Fibroblast of villous mesenchyme (primary cell): ENCODE measurements at regions not wholly inside any gene's neighbourhood (a gene's known extent, or its start where the extent isn't known, plus 50 kb on each side); places are given as distances from the start of the nearest gene placed in this dataset.
A peak's percentile ranks its signal among the peaks of the same experiment; 100 is the strongest.

Experiments
- DNase-seq: peaks from one replicate; pipeline ENCODE4 v3.0.0-alpha.2; 2010; ENCODE audit warnings: low read depth
- H3K4me3 ChIP-seq: 2 replicates; pipeline ENCODE4 v1.5.1; 2011; ENCODE audit warnings: low read depth, mild to moderate bottlenecking, low read length
- TF ChIP-seq, protein P1 (sequence below): IDR thresholded peaks from 2 replicates; pipeline ENCODE4 v1.5.1; 2012; ENCODE audit warnings: low read depth, mild to moderate bottlenecking, low read length; ENCODE audit not compliant: insufficient read depth

DNA sequence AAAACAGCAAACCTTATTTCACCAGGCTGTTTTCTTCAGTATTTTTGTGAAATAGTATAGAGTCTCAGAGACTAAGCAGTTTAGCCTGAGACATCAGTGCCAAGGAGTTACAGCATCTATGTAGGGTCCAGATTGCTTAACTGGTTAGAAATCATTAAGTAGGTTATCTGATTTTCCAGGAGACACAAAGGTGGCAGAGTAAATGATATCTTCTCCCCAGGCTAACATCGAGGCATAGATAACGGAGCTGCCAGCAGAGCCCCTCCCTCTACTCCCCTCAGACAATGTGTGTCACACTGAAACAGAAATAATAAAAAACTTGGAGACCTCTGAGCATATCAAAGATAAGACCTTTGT, 473.0 kb upstream of the CITED2 start:
- H3K4me3 ChIP-seq: no peak overlapping the region
- DNase-seq: no peak
- TF ChIP-seq, protein P1, sequence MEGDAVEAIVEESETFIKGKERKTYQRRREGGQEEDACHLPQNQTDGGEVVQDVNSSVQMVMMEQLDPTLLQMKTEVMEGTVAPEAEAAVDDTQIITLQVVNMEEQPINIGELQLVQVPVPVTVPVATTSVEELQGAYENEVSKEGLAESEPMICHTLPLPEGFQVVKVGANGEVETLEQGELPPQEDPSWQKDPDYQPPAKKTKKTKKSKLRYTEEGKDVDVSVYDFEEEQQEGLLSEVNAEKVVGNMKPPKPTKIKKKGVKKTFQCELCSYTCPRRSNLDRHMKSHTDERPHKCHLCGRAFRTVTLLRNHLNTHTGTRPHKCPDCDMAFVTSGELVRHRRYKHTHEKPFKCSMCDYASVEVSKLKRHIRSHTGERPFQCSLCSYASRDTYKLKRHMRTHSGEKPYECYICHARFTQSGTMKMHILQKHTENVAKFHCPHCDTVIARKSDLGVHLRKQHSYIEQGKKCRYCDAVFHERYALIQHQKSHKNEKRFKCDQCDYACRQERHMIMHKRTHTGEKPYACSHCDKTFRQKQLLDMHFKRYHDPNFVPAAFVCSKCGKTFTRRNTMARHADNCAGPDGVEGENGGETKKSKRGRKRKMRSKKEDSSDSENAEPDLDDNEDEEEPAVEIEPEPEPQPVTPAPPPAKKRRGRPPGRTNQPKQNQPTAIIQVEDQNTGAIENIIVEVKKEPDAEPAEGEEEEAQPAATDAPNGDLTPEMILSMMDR: no peak

DNA sequence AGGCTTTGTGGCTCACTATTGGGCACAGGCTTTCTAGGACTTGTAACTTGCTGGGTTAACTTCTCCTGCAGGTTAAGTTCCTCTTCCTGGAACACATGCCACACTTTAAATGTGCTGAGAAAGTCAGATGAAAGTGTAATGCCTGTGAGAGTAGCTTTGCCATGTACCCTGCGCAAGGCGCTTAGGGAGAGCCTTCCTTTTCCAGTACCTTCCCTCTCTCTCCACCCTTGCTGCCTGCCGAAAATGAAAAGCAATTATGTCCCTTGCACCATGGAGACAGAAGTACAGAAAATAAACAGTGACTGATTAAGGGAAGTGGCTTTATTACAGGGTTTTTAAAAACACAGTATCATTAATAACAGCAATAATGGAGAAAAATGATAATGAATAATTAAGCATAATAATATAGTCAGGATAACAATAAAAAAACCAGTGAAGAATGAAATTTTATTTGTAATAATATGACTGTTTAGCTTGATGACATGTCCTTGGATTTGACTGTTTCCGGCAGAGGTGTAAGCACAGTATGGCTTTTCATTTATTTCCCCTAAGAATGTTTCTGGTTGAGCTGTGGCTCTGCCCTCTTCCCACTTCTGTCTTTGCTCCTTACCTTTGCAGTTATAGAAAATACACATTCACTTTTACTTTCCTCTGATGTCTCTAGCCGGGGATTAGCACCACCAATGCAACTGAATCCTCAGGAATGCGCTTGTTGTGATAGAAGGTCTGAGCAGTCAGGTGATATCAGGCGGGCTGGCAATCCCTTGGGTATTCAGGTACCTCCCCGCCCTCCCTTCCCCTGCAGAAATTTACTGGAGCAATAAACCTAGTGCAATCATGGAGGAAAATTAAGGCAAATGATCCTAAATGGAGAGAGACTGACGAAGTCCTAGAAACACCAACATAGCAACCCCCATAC, 472.3 kb upstream of the CITED2 start:
- no peak for DNase-seq
- no peak overlapping the region for H3K4me3 ChIP-seq
- TF ChIP-seq, protein P1: no peak

DNA sequence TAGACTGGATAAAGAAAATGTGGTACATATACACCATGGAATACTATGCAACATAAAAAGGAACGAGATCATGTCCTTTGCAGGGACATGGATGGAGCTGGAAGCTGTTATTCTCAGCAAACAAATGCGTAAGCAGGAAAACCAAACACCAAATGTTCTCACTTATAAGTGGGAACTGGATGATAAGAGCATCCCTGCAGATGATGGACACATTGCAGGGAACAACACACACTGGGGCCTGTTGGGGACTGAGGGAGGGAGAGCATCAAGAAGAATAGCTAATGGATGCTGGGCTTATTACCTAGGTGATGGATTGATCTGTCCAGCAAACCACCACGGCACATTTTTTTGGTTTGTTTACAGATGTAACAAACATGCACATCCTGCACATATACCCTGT, 470.5 kb upstream of the CITED2 start:
- TF ChIP-seq, protein P1: no peak

DNA sequence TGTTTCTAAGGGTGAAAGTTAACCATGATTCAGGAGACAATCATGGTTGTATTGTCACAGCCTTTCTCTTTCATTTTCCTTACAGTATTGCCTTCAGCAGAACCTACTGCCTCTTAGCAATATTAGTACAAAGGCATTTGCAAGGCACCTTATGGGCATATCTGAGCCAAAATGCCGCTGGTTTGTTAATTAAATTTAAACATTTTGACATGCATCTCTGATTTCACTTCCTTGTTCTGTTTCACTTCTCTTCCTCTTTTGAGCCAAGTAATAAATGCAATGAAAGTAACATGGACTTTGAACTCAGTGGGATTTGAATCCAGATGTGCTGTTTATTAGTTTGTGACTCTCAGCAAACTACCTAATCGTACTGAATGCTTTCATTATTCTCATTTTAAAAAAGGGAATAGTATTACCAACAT, 467.4 kb upstream of the CITED2 start:
- H3K4me3 ChIP-seq: no peak overlapping the region
- TF ChIP-seq, protein P1: no peak
- no peak for DNase-seq

More for the DNA sequence above, 470.5 kb upstream of the CITED2 start:
- H3K4me3 ChIP-seq: no peak overlapping the region
- DNase-seq: no peak

DNA sequence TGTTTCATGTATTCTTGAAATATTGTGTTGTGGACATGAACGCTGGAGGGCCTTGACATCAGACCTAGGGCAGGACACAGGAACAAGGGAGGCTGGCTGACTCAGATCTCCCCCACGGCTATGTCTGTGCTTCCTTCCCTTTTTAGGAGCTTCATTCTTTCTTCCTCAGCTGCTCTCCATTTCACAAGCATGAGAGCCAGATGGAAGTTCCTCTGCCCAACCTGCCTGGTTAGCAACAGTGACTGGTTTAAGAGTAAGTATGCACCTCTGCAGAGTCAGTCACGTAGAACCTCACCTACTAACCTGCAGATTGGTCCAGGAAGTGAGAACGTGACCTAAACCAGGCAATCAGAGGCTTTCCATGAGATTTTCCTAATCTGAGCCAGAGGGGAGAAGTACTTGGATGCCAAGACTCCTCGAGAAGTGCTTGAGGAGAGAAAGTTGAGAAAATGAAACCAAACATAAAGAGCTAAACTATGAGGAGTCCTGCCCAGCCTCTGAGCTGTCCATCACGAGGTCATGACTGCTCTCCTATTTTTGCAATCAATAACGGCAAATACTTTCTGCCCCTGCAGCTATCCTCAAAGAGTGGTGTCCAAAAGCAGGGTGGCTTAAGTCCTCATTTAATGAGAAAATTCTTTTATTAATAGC, 465.2 kb upstream of the CITED2 start:
- H3K4me3 ChIP-seq: peak overlapping the region; percentile 10
- TF ChIP-seq, protein P1: no peak
- peak; percentile 44 for DNase-seq

DNA sequence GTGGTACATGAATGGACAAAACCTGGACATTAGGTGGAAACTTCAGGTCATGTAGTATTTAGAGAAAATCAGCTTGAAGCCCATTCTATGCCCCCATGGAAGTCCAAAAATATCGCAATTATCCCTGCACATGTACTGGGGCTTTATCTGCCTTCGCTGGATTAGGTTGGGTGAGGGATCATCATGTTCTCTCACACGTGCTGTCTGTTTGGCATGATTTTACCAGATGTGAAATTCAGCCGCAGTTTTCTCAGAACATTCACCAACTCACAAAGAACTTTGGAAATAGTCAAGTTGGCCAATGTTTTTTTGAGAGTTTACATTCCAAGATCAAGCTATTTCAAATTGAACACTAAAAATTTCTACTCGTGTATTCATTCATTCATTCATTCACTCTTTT, 459.8 kb upstream of the CITED2 start:
- peak; percentile 59 for DNase-seq
- TF ChIP-seq, protein P1: no peak

More for the DNA sequence above, 459.8 kb upstream of the CITED2 start:
- no peak overlapping the region for H3K4me3 ChIP-seq
